IMR-90 (cell line): ENCODE measurements at regions not wholly inside any gene's neighbourhood (a gene's known extent, or its start where the extent isn't known, plus 50 kb on each side); places are given as distances from the start of the nearest gene placed in this dataset.

Source experiments
- POLR2A ChIP-seq: IDR thresholded peaks from 2 replicates; pipeline ENCODE4 v1.6.1; 2012; ENCODE audit warnings: mild to moderate bottlenecking, low read depth, low read length
- TF ChIP-seq, protein P1 (sequence below): conservative IDR thresholded peaks from 2 replicates; pipeline ENCODE4 v1.5.1; 2012; ENCODE audit warnings: mild to moderate bottlenecking, low read depth, low read length, improper control_type of control experiment
- TF ChIP-seq, protein P2 (sequence below): fragments of 150-350 bp; IDR thresholded peaks from 2 replicates; pipeline ENCODE4 v1.6.1; 2017; ENCODE audit warnings: mild to moderate bottlenecking, antibody characterized with exemption, low read length, low read depth

DNA sequence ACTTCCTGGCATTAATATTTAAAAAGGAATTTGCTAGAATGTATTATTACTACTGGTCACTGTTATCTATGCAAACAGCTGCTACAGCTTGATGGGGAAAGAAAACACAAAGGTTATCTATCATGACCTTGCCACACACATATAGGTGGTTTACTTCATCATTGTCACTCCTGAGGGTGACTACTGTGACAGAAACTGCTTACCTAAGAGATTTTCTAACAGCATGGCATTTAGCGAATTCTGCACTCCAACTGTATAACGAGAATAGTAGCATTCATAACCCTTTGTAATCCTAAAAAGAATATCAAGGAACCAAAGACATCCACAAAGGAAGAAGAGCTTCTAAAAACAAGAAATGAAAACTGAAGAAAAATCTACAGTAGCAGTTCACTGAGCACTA, 74.6 kb upstream of the SPOCK3 start:
- TF ChIP-seq, protein P1, sequence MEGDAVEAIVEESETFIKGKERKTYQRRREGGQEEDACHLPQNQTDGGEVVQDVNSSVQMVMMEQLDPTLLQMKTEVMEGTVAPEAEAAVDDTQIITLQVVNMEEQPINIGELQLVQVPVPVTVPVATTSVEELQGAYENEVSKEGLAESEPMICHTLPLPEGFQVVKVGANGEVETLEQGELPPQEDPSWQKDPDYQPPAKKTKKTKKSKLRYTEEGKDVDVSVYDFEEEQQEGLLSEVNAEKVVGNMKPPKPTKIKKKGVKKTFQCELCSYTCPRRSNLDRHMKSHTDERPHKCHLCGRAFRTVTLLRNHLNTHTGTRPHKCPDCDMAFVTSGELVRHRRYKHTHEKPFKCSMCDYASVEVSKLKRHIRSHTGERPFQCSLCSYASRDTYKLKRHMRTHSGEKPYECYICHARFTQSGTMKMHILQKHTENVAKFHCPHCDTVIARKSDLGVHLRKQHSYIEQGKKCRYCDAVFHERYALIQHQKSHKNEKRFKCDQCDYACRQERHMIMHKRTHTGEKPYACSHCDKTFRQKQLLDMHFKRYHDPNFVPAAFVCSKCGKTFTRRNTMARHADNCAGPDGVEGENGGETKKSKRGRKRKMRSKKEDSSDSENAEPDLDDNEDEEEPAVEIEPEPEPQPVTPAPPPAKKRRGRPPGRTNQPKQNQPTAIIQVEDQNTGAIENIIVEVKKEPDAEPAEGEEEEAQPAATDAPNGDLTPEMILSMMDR, result no peak
- no peak for TF ChIP-seq POLR2A
- TF ChIP-seq, protein P2, sequence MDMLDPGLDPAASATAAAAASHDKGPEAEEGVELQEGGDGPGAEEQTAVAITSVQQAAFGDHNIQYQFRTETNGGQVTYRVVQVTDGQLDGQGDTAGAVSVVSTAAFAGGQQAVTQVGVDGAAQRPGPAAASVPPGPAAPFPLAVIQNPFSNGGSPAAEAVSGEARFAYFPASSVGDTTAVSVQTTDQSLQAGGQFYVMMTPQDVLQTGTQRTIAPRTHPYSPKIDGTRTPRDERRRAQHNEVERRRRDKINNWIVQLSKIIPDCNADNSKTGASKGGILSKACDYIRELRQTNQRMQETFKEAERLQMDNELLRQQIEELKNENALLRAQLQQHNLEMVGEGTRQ, result no peak
